ENCODE measurements at regions not wholly inside any gene's neighbourhood (a gene's known extent, or its start where the extent isn't known, plus 50 kb on each side); places are given as distances from the start of the nearest gene placed in this dataset.

- no peaks in the 10 kb centered on the region for H3K4me1 ChIP-seq
- TF ChIP-seq POLR2A (IDR thresholded peaks at IDR 0.05) = no peak
- DNase-seq (ENCODE audit: low spot score in 2 of 2) = no peak
- H3K27me3 ChIP-seq = no peaks in the 10 kb centered on the region
- no peak overlapping the region for H3K27ac ChIP-seq
- WGBS = 83% methylated on average over 1 of the region's 1 CpG
- no peak overlapping the region for H3K4me3 ChIP-seq
- H3K9me3 ChIP-seq = no peaks in the 10 kb centered on the region
- H3K36me3 ChIP-seq = no peaks in the 10 kb centered on the region
Observed at GRCh38 chr4:127081041-127081440, 551.7 kb upstream of the INTU start.

GRCh38 chr4:127082986-127083385, 549.8 kb upstream of the INTU start:
- no peak for DNase-seq (ENCODE audit: low spot score in 2 of 2)
- H3K4me1 ChIP-seq = no peaks in the 10 kb centered on the region
- 57% methylated on average over 1 of the region's 1 CpG for WGBS
- no peak overlapping the region for H3K4me3 ChIP-seq
- TF ChIP-seq, protein P1, sequence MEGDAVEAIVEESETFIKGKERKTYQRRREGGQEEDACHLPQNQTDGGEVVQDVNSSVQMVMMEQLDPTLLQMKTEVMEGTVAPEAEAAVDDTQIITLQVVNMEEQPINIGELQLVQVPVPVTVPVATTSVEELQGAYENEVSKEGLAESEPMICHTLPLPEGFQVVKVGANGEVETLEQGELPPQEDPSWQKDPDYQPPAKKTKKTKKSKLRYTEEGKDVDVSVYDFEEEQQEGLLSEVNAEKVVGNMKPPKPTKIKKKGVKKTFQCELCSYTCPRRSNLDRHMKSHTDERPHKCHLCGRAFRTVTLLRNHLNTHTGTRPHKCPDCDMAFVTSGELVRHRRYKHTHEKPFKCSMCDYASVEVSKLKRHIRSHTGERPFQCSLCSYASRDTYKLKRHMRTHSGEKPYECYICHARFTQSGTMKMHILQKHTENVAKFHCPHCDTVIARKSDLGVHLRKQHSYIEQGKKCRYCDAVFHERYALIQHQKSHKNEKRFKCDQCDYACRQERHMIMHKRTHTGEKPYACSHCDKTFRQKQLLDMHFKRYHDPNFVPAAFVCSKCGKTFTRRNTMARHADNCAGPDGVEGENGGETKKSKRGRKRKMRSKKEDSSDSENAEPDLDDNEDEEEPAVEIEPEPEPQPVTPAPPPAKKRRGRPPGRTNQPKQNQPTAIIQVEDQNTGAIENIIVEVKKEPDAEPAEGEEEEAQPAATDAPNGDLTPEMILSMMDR (IDR thresholded peaks at IDR 0.05) = no peak
- TF ChIP-seq POLR2A (IDR thresholded peaks at IDR 0.05) = no peak
- TF ChIP-seq EP300 (IDR thresholded peaks at IDR 0.05) = no peak
- no peak for TF ChIP-seq POLR2AphosphoS5 (IDR thresholded peaks at IDR 0.05)
- H3K27ac ChIP-seq = no peak overlapping the region
- peaks cover 7% of the 10 kb centered on the region for H3K9me3 ChIP-seq
- no peaks in the 10 kb centered on the region for H3K27me3 ChIP-seq
- no peaks in the 10 kb centered on the region for H3K36me3 ChIP-seq

GRCh38 chr4:127084666-127085065, 548.1 kb upstream of the INTU start:
- DNase-seq (ENCODE audit: low spot score in 2 of 2) = no peak
- Histone ChIP-seq H3K4me3 (no peak overlapping the region), H3K4me1 (no peaks in the 10 kb centered on the region), H3K27ac (no peak overlapping the region), H3K36me3 (no peaks in the 10 kb centered on the region), H3K9me3 (peaks cover 7% of the 10 kb centered on the region), H3K27me3 (no peaks in the 10 kb centered on the region)
- TF ChIP-seq POLR2AphosphoS5 (IDR thresholded peaks at IDR 0.05) (no peak), POLR2A (IDR thresholded peaks at IDR 0.05) (no peak), EP300 (IDR thresholded peaks at IDR 0.05) (no peak)
- TF ChIP-seq, protein P1 (IDR thresholded peaks at IDR 0.05) = no peak
- WGBS = 82% methylated on average over 1 of the region's 1 CpG

- no peaks in the 10 kb centered on the region for H3K9me3 ChIP-seq
- H3K36me3 ChIP-seq = no peaks in the 10 kb centered on the region
- DNase-seq (ENCODE audit: low spot score in 2 of 2) = no peak
- WGBS = 57% methylated on average over 2 of the region's 2 CpGs
- H3K4me1 ChIP-seq = no peaks in the 10 kb centered on the region
- H3K4me3 ChIP-seq = no peak overlapping the region
- no peak overlapping the region for H3K27ac ChIP-seq
- TF ChIP-seq EP300 (IDR thresholded peaks at IDR 0.05) = no peak
- TF ChIP-seq, protein P1 (IDR thresholded peaks at IDR 0.05) = no peak
- no peak for TF ChIP-seq POLR2A (IDR thresholded peaks at IDR 0.05)
- no peak for TF ChIP-seq POLR2AphosphoS5 (IDR thresholded peaks at IDR 0.05)
- no peaks in the 10 kb centered on the region for H3K27me3 ChIP-seq
Observed at GRCh38 chr4:127097061-127097460, 535.7 kb upstream of the INTU start.

GRCh38 chr4:127102361-127102760, 530.4 kb upstream of the INTU start:
- Histone ChIP-seq H3K4me1 (no peaks in the 10 kb centered on the region), H3K36me3 (no peaks in the 10 kb centered on the region), H3K9me3 (no peaks in the 10 kb centered on the region), H3K27ac (no peak overlapping the region), H3K27me3 (no peaks in the 10 kb centered on the region), H3K4me3 (no peak overlapping the region)
- DNase-seq (ENCODE audit: low spot score in 2 of 2) = no peak
- no peak for TF ChIP-seq POLR2A (IDR thresholded peaks at IDR 0.05)
- no peak for TF ChIP-seq EP300 (IDR thresholded peaks at IDR 0.05)
- TF ChIP-seq POLR2AphosphoS5 (IDR thresholded peaks at IDR 0.05) = no peak
- TF ChIP-seq, protein P1 (IDR thresholded peaks at IDR 0.05) = no peak
- WGBS = 94% methylated on average over 1 of the region's 1 CpG

DNA sequence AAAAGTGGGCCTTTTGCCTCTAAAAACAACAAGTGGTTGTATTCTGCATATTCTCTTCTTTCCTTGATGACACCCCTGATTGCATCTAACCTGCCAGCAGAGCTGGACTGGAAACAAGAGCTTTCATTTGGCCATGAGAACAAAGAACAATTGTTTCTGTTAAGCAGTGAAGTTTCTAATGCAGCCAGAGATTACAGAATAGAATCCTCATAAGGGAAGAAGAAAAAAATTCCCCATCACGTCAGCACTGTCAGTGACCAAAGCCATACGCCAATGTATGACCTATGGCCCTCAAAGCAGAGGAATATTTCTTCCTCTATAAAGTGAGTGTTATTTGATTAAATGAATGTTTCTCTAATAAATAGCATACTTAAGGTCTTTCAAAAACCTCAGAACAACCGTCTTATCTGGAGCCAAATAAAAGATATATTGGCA, 529.1 kb upstream of the INTU start:
- H3K27ac ChIP-seq = no peak overlapping the region
- H3K27me3 ChIP-seq = no peaks in the 10 kb centered on the region
- H3K4me3 ChIP-seq = no peak overlapping the region
- no peaks in the 10 kb centered on the region for H3K9me3 ChIP-seq
- WGBS = 48% methylated on average over 3 of the region's 3 CpGs
- no peaks in the 10 kb centered on the region for H3K36me3 ChIP-seq
- no peaks in the 10 kb centered on the region for H3K4me1 ChIP-seq
- no peak for TF ChIP-seq POLR2A (IDR thresholded peaks at IDR 0.05)
- DNase-seq (ENCODE audit: low spot score in 2 of 2) = no peak

Measured in suprapubic skin (tissue), 4 donors.